ENCODE measurements at regions not wholly inside any gene's neighbourhood (a gene's known extent, or its start where the extent isn't known, plus 50 kb on each side); places are given as distances from the start of the nearest gene placed in this dataset.

DNA sequence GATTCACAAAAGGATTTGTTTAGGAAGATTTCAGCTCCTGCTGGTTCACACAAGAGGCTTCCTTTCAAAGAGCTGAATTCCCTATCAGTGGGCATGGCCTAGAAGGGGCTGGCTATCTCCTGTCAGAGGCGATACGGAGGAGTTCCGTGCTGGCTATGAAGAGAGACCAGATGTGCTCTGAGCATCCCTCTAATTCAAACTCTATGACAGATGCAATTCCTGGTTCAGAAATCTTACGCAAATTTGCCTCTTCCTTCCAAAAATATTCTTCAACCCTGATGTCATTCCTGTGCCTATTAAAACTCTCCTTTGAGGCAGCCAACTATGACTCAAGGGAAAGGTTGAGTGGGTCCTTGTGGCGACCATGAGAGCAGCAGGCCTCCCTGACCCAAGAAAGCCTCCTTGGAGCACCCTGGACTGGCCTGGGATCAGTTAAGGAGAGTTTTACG lies 139.3 kb upstream of the HES1 start:
- Histone ChIP-seq H3K36me3 (no peaks in the 10 kb centered on the region), H3K27ac (no peak overlapping the region), H3K27me3 (no peaks in the 10 kb centered on the region), H3K4me3 (no peak overlapping the region), H3K4me1 (peaks cover 0 to 18% (median 0%) of the 10 kb centered on the region in 4 donors), H3K9me3 (no peaks in the 10 kb centered on the region)
- no peak for TF ChIP-seq CTCF (IDR thresholded peaks at IDR 0.05)
- TF ChIP-seq POLR2A (IDR thresholded peaks at IDR 0.05) = no peak
- no peak for DNase-seq

DNA sequence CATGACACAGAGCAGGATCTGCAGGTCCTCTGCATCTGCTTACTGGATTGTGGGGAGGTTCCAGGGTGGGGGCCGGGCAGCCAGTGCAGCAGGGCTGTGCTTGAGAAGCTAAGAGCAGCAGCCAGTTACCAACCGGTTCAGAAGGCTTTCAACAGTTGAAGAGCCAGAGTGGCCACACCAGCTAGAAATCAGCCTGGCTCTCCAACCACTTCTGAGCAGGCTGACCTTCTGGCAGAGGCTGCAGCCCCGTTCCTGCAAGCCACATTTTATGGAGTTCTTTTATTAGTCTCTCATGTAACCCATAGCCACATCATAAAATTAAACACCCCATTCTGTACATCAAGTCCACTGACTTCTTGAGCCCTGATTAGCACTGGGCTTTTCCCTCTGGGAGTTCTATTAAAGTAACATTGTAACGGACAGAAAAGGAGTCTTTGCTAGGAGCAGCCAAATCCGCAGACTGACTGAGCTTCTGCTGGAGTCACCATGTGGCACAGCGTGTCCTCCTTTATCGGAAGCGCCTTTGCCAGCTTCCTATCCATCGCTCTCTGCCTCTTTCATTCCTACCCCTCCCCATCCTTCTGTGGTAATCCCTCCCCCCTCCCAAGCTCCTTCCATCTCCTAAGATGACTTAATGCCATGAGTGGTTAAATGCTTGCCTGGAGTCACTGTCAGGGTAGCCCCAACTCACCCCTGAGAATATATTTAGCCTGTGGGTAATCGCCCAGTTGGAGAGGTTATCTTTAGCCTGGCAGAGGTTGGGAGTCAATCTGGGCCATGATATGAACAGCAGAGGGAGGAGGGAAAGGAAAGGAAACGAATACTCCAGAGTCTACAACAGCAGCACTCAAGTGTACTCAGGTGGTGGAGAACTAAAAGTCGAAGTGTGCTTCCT lies 138.5 kb upstream of the HES1 start:
- no peaks in the 10 kb centered on the region for H3K9me3 ChIP-seq
- H3K4me3 ChIP-seq = no peak overlapping the region
- TF ChIP-seq POLR2A (IDR thresholded peaks at IDR 0.05) (no peak), CTCF (IDR thresholded peaks at IDR 0.05) (no peak)
- no peak overlapping the region for H3K27ac ChIP-seq
- DNase-seq = no peak
- H3K27me3 ChIP-seq = no peaks in the 10 kb centered on the region
- H3K36me3 ChIP-seq = no peaks in the 10 kb centered on the region
- H3K4me1 ChIP-seq = peaks cover 0 to 18% (median 0%) of the 10 kb centered on the region in 4 donors

GRCh38 chr3:193998123-193998448 lies 137.9 kb upstream of the HES1 start:
- no peak for DNase-seq
- Histone ChIP-seq H3K27me3 (no peaks in the 10 kb centered on the region), H3K4me3 (no peak overlapping the region), H3K36me3 (no peaks in the 10 kb centered on the region), H3K4me1 (peaks cover 0 to 22% (median 0%) of the 10 kb centered on the region in 4 donors), H3K27ac (no peak overlapping the region), H3K9me3 (no peaks in the 10 kb centered on the region)
- TF ChIP-seq CTCF (IDR thresholded peaks at IDR 0.05) = no peak
- TF ChIP-seq POLR2A (IDR thresholded peaks at IDR 0.05) = no peak

DNA sequence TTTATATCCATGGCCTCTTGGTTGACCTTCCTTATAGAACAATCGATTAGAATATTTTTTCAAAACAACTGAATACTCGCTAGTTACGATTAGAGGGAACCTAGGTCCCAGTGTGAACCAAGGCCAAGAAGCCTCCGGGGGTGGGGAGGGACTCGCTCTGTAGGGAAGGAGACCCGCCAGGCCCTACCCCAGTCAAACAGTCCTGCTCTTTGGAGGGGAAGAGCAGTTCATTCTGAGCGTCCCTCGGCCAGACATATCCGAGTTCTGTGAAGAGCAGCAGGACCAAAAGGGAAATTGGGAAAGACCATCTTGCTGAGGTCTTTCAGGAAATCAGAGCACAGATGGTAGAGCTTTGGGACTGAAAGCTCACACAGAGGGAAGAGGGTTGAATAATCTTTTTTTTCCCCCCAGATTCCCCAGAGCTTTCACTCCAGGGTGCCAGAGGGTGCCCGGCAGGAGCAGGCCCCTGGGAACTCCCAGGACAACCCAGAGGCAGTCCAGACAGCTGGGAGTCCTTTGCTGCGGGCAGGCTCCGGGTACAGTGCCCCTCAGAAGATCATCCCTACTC lies 137.2 kb upstream of the HES1 start:
- no peaks in the 10 kb centered on the region for H3K36me3 ChIP-seq
- TF ChIP-seq CTCF (IDR thresholded peaks at IDR 0.05) = no peak
- no peak for TF ChIP-seq POLR2A (IDR thresholded peaks at IDR 0.05)
- H3K27ac ChIP-seq = no peak overlapping the region

GRCh38 chr3:194000100-194000499 lies 135.8 kb upstream of the HES1 start:
- no peaks in the 10 kb centered on the region for H3K36me3 ChIP-seq
- no peak overlapping the region for H3K4me3 ChIP-seq
- H3K4me1 ChIP-seq = peaks cover 3 to 36% (median 10%) of the 10 kb centered on the region in 4 donors
- H3K27me3 ChIP-seq = no peaks in the 10 kb centered on the region
- no peak overlapping the region for H3K27ac ChIP-seq
- DNase-seq = no peak
- TF ChIP-seq POLR2A (IDR thresholded peaks at IDR 0.05) = no peak
- TF ChIP-seq CTCF (IDR thresholded peaks at IDR 0.05) = no peak
- no peaks in the 10 kb centered on the region for H3K9me3 ChIP-seq

More for the DNA sequence above, 137.2 kb upstream of the HES1 start:
- Histone ChIP-seq H3K4me3 (no peak overlapping the region), H3K9me3 (no peaks in the 10 kb centered on the region), H3K27me3 (no peaks in the 10 kb centered on the region), H3K4me1 (peaks cover 0 to 23% (median 0%) of the 10 kb centered on the region in 4 donors)
- DNase-seq = no peak
